GM23248 (cell line): ENCODE measurements at regions not wholly inside any gene's neighbourhood (a gene's known extent, or its start where the extent isn't known, plus 50 kb on each side); places are given as distances from the start of the nearest gene placed in this dataset.
A peak's percentile ranks its signal among the peaks of the same experiment; 100 is the strongest.

Source experiments
- DNase-seq: peaks from one replicate; pipeline ENCODE4 v3.0.0-alpha.2; 2015
- H2AFZ ChIP-seq: fragments of 200-600 bp; sonication (generic); 2 replicates; pipeline ENCODE4 v1.6.1; 2016; ENCODE audit warnings: antibody characterized with exemption
- H3F3A ChIP-seq: fragments of 200-600 bp; sonication (generic); 2 replicates; pipeline ENCODE4 v1.6.1; 2016; ENCODE audit warnings: mild to moderate bottlenecking, antibody characterized with exemption, mixed run types; ENCODE audit not compliant: insufficient read depth
- H3K27ac ChIP-seq: fragments of 200-600 bp; sonication (generic); 2 replicates; pipeline ENCODE4 v1.5.1; 2016; ENCODE audit warnings: mild to moderate bottlenecking
- H3K27me3 ChIP-seq: fragments of 200-600 bp; sonication (generic); replicated peaks from 2 replicates; pipeline ENCODE4 v1.6.1; 2016; ENCODE audit warnings: mild to moderate bottlenecking; ENCODE audit not compliant: insufficient read depth
- H3K36me3 ChIP-seq: fragments of 200-600 bp; sonication (generic); 2 replicates; pipeline ENCODE4 v1.6.1; 2016; ENCODE audit warnings: low read depth, mild to moderate bottlenecking
- H3K4me1 ChIP-seq: fragments of 200-600 bp; sonication (generic); 2 replicates; pipeline ENCODE4 v1.6.1; 2016; ENCODE audit warnings: mild to moderate bottlenecking; ENCODE audit not compliant: insufficient read depth
- H3K4me2 ChIP-seq: fragments of 200-600 bp; sonication (generic); one replicate; pipeline ENCODE4 v1.6.1; 2016; ENCODE audit warnings: mild to moderate bottlenecking; ENCODE audit not compliant: unreplicated experiment
- H3K4me3 ChIP-seq: fragments of 200-600 bp; sonication (generic); 2 replicates; pipeline ENCODE4 v1.5.1; 2016; ENCODE audit warnings: mild to moderate bottlenecking
- H3K79me2 ChIP-seq: fragments of 200-600 bp; sonication (generic); 2 replicates; pipeline ENCODE4 v1.6.1; 2016; ENCODE audit warnings: mild to moderate bottlenecking; ENCODE audit not compliant: insufficient read depth
- H3K9ac ChIP-seq: fragments of 200-600 bp; sonication (generic); 2 replicates; pipeline ENCODE4 v1.6.1; 2016; ENCODE audit warnings: mild to moderate bottlenecking
- H3K9me2 ChIP-seq: fragments of 200-600 bp; sonication (generic); 2 replicates; pipeline ENCODE4 v1.6.1; 2016; ENCODE audit warnings: mixed run types, mild to moderate bottlenecking, moderate library complexity; ENCODE audit not compliant: insufficient read depth
- H3K9me3 ChIP-seq: fragments of 200-600 bp; sonication (generic); one replicate; pipeline ENCODE4 v1.6.1; 2017; ENCODE audit warnings: low read depth
- H4K20me1 ChIP-seq: fragments of 200-600 bp; sonication (generic); 2 replicates; pipeline ENCODE4 v1.6.0; 2016; ENCODE audit not compliant: insufficient read depth
- EZH2 ChIP-seq: fragments of 200-600 bp; sonication (generic); IDR thresholded peaks from 2 replicates; pipeline ENCODE4 v1.6.1; 2018; ENCODE audit warnings: antibody characterized with exemption, mild to moderate bottlenecking; ENCODE audit not compliant: insufficient read depth, poor library complexity, severe bottlenecking
- EZH2phosphoT487 ChIP-seq: fragments of 200-600 bp; sonication (generic); IDR thresholded peaks from 2 replicates; pipeline ENCODE4 v1.6.1; 2018; ENCODE audit warnings: antibody characterized with exemption, moderate library complexity, mild to moderate bottlenecking, low read depth; ENCODE audit not compliant: insufficient read depth
- WGBS, 2 experiments: methylation state at CpG; one replicate each; pipeline ENCODE4 v1.1.6; 2015 to 2017; ENCODE audit warnings: low lambda C conversion rate in 2 of 2, low coverage in 1 of 2; ENCODE audit errors: missing lambda C conversion rate in 2 of 2; 5-methylcytosine and 5-hydroxymethylcytosine counted together
- in situ Hi-C: fragments of 300-500 bp; cut with MboI; formaldehyde crosslinking; loops from 2 replicates; pipeline ENCODE4 v1.15.0; 2020

DNA sequence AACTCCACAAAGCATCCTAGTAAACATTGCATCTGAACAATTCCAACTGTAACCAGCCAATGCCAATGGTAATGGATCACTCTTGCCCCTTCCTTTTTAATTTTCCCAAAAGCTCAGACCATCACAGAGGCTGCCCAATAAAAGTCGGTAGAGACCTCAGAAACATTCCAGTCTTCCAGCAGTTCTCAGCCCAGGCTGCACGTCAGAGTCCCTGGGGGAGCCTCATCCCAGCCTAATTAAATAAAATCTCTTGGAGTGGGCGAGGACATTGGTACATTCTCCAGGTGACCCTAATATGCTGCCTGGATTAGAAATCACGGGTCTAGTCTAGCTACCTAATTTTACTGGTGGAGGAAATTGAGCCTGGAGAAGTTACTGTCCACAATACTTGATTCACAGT, 117.1 kb upstream of the MYOCD start:
- DNase-seq: no peak
- H3K4me2 ChIP-seq: no peak overlapping the region
- WGBS, 2 experiments: 50 to 55% methylated on average over 4 of the region's 4 CpGs

DNA sequence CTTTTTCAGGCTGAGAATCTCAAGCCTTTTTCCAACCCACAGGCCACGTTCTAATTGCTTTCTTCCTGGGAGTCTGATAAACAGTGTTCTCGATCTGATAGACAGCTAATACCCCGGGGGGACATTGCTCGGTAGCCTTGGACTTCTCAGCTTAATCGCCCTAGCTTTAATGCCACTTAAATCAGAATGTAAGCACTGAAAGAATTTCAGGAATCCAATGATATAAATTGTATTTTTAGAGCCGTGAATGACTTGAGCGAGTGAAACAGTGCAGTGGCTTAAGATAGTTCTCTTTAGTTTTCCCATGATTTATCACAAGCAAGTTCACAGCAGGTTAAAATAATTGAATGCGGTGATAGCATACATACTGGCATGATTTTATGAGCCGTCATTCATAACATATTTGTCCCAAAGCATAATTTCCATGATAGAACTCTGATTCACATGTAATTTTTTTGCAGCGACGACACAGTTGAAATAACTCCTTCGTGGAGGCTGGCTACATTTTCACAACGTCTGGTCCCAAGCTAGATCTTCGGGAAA, 116.1 kb upstream of the MYOCD start:
- no peaks in the 10 kb centered on the region for H3K27me3 ChIP-seq
- no peaks in the 10 kb centered on the region for H3K36me3 ChIP-seq
- no peaks in the 10 kb centered on the region for H3K4me1 ChIP-seq
- DNase-seq: peak; percentile 18
- no peak overlapping the region for H3K4me3 ChIP-seq
- no peaks in the 10 kb centered on the region for H3K9me2 ChIP-seq
- no peak overlapping the region for H3K27ac ChIP-seq
- H3K4me2 ChIP-seq: no peak overlapping the region
- whole genome bisulfite sequencing, 2 experiments: 28 to 29% methylated on average over 14 of the region's 14 CpGs
- in situ Hi-C loops: no loop called here
- H2AFZ ChIP-seq: no peak overlapping the region
- H3K9ac ChIP-seq: no peak overlapping the region
- no peaks in the 10 kb centered on the region for H4K20me1 ChIP-seq
- no peaks in the 10 kb centered on the region for H3K79me2 ChIP-seq
- no peaks in the 10 kb centered on the region for H3K9me3 ChIP-seq
- H3F3A ChIP-seq: no peaks in the 10 kb centered on the region
- TF ChIP-seq EZH2phosphoT487: no peak
- TF ChIP-seq EZH2: no peak

More for the DNA sequence above, 117.1 kb upstream of the MYOCD start:
- H3K79me2 ChIP-seq: no peaks in the 10 kb centered on the region
- no peaks in the 10 kb centered on the region for H3K4me1 ChIP-seq
- no peaks in the 10 kb centered on the region for H3K9me3 ChIP-seq
- H3K27me3 ChIP-seq: no peaks in the 10 kb centered on the region
- H3F3A ChIP-seq: no peaks in the 10 kb centered on the region
- H3K36me3 ChIP-seq: no peaks in the 10 kb centered on the region
- H4K20me1 ChIP-seq: no peaks in the 10 kb centered on the region
- in situ Hi-C loops: no loop called here
- no peak overlapping the region for H2AFZ ChIP-seq
- H3K27ac ChIP-seq: no peak overlapping the region
- H3K9ac ChIP-seq: no peak overlapping the region
- no peaks in the 10 kb centered on the region for H3K9me2 ChIP-seq
- H3K4me3 ChIP-seq: no peak overlapping the region
- TF ChIP-seq EZH2 (no peak), EZH2phosphoT487 (no peak)

DNA sequence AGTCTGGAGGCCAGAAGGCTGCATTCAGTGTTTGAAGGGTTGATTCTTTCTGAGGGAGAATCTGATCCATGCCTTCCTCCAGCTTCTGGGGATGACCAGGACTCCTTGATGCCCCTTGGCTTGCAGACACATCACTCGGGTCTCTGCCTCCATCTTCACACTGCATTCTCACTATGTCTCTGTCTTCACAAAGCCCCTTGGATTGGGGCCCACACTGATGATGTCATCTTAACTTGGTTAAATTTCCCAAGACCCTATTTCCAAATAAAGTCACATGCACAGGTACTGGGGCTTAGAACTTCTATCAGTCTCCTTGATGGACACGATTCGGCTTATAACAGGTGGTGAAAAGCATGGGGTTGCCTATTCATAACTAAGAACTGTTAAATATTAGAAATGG, 112.1 kb upstream of the MYOCD start:
- no peak for DNase-seq
- in situ Hi-C loops: no loop called here
- Histone ChIP-seq H3K9ac (no peak overlapping the region), H3K9me2 (no peaks in the 10 kb centered on the region), H4K20me1 (no peaks in the 10 kb centered on the region), H3K79me2 (no peaks in the 10 kb centered on the region), H3K4me3 (no peak overlapping the region), H3K4me2 (no peak overlapping the region), H3K27ac (no peak overlapping the region), H3F3A (no peaks in the 10 kb centered on the region), H3K9me3 (no peaks in the 10 kb centered on the region), H2AFZ (no peak overlapping the region), H3K36me3 (no peaks in the 10 kb centered on the region), H3K27me3 (no peaks in the 10 kb centered on the region), H3K4me1 (no peaks in the 10 kb centered on the region)
- WGBS, 2 experiments: 33 to 48% methylated on average over 3 of the region's 3 CpGs
- no peak for TF ChIP-seq EZH2
- no peak for TF ChIP-seq EZH2phosphoT487

DNA sequence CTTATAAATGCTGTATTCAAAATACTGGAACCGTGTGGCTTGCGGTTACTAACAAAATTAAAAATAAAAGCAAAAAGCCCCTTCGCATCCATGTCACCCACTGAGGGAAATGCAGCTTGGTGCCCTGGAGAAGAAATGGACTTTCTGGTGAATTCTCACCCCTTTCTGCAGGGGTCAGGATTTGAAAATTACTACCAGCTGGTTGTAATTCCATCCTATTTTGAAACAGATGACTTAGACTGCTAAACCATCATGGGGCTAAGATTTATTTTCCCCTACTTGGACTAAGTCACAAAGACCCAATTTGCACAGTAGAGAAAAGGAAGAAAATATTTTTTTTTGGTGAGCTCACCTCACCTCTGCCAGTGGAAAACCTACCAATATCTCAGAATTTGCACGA, 111.4 kb upstream of the MYOCD start:
- Histone ChIP-seq H4K20me1 (no peaks in the 10 kb centered on the region), H3K9me2 (no peaks in the 10 kb centered on the region), H3K9me3 (no peaks in the 10 kb centered on the region), H3K27ac (no peak overlapping the region), H3K4me1 (no peaks in the 10 kb centered on the region), H3K9ac (no peak overlapping the region), H3K27me3 (no peaks in the 10 kb centered on the region), H3K4me3 (no peak overlapping the region), H3K79me2 (no peaks in the 10 kb centered on the region), H3F3A (no peaks in the 10 kb centered on the region), H2AFZ (no peak overlapping the region), H3K36me3 (no peaks in the 10 kb centered on the region), H3K4me2 (no peak overlapping the region)
- no peak for DNase-seq
- TF ChIP-seq EZH2 (no peak), EZH2phosphoT487 (no peak)
- in situ Hi-C loops: no loop called here
- 59 to 68% methylated on average over 4 of the region's 4 CpGs for WGBS, 2 experiments

DNA sequence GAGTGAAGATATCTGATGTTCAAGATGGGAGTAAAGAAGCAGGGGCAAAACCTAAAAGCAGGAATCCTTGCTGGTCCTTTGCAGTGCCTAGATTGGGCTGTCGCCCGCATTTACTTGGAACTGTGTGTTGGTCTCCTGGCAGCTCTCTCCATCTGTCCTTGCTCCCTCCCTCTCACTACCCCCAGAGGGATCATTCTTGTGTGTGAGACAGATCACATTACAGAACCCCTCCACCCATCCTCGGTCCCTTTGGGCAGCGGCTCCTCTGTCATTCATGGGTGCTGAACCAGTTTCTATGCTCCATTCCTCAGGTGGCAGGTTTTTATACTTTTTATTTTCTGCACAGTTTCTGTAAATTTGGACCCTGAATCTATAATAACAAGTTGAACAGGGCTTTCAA, 99.4 kb upstream of the MYOCD start:
- no peak overlapping the region for H3K4me2 ChIP-seq
- in situ Hi-C loops: no loop called here
- DNase-seq: no peak
- no peaks in the 10 kb centered on the region for H3K36me3 ChIP-seq
- H3K9ac ChIP-seq: no peak overlapping the region
- no peaks in the 10 kb centered on the region for H3K9me3 ChIP-seq
- no peak overlapping the region for H2AFZ ChIP-seq
- H3K27ac ChIP-seq: no peak overlapping the region
- no peaks in the 10 kb centered on the region for H4K20me1 ChIP-seq
- no peaks in the 10 kb centered on the region for H3F3A ChIP-seq
- no peaks in the 10 kb centered on the region for H3K79me2 ChIP-seq
- H3K9me2 ChIP-seq: no peaks in the 10 kb centered on the region
- no peak overlapping the region for H3K4me3 ChIP-seq
- WGBS, 2 experiments: 8 to 11% methylated on average over 4 of the region's 4 CpGs
- H3K27me3 ChIP-seq: no peaks in the 10 kb centered on the region
- H3K4me1 ChIP-seq: no peaks in the 10 kb centered on the region
- no peak for TF ChIP-seq EZH2phosphoT487
- no peak for TF ChIP-seq EZH2
